Endothelial cell of umbilical vein (primary cell): ENCODE measurements at regions not wholly inside any gene's neighbourhood (a gene's known extent, or its start where the extent isn't known, plus 50 kb on each side); places are given as distances from the start of the nearest gene placed in this dataset.
"Not testable (repeated sequence)": the region's sequence is repeated elsewhere in the genome, so short reads cannot be mapped to it uniquely, and the experiment has no call there.

Experiments
- BruUV-seq: library from RNA; stranded (reverse); fragments of 400-500 nt; replicated peaks from 2 replicates; lab custom pipeline; 2021; lab: Mats Ljungman, UMichigan
- CTCF ChIA-PET: fragments of 300-600, 350-600 bp; sonication (Branson Sonifier 250); formaldehyde crosslinking; loops from one replicate; lab custom pipeline; 2021; ENCODE audit warnings: antibody characterized with exemption, inconsistent platforms; lab: Charles Lee
- POLR2A ChIA-PET: fragments of 300-600, 350-600 bp; sonication (Branson Sonifier 250); formaldehyde crosslinking; loops from one replicate; lab custom pipeline; 2021; ENCODE audit warnings: antibody characterized with exemption, inconsistent platforms; lab: Charles Lee
- DNase-seq: peaks from one replicate; pipeline ENCODE4 v3.0.0-alpha.2; 2011; ENCODE audit warnings: low read depth, low spot score
- FAIRE-seq: peaks from 2 replicates; lab custom pipeline; 2011; peaks lifted over from hg19 to GRCh38; lab: Jason Lieb, UNC
- H2AFZ ChIP-seq: 2 replicates; pipeline ENCODE4 v1.6.0; 2012; ENCODE audit warnings: low read depth, low read length, control low read depth, inconsistent platforms
- H3K27ac ChIP-seq: 2 replicates; pipeline ENCODE4 v1.5.1; 2011; ENCODE audit warnings: low read depth, mild to moderate bottlenecking, control low read depth, low read length, moderate library complexity; ENCODE audit not compliant: insufficient read depth
- H3K27me3 ChIP-seq, 2 experiments: 2 replicates each; pipeline versions ENCODE4 v1.6.0 to v1.6.1; 2011; ENCODE audit warnings: low read length in 2 of 2, mixed read lengths in 1 of 2; ENCODE audit not compliant: control insufficient read depth in 2 of 2, insufficient read depth in 2 of 2
- H3K36me3 ChIP-seq, 2 experiments: 2 replicates in 1 of 2; 3 replicates in 1 of 2; pipeline ENCODE4 v1.5.1; 2011; ENCODE audit warnings: low read length in 2 of 2, mild to moderate bottlenecking in 1 of 2, moderate library complexity in 1 of 2; ENCODE audit not compliant: control insufficient read depth in 2 of 2, insufficient read depth in 2 of 2; ENCODE audit errors: extremely low read depth in 1 of 2
- H3K4me1 ChIP-seq: 3 replicates; pipeline ENCODE4 v1.5.1; 2011; ENCODE audit warnings: mild to moderate bottlenecking, low read length; ENCODE audit not compliant: control insufficient read depth, insufficient read depth; ENCODE audit errors: extremely low read depth
- H3K4me2 ChIP-seq: 2 replicates; pipeline ENCODE4 v1.6.1; 2011; ENCODE audit warnings: low read length, control low read depth, mixed read lengths; ENCODE audit not compliant: insufficient read depth
- H3K4me3 ChIP-seq, 3 experiments: fragments of 200-600 bp in 1 of 3; sonication (generic), shearing (Covaris generic) in 1 of 3; replicated peaks in 1 of 3; 2 replicates each; pipeline ENCODE4 v1.5.1; 2011 to 2016; ENCODE audit warnings: control low read depth in 3 of 3, low read length in 3 of 3, mild to moderate bottlenecking in 2 of 3, inconsistent platforms in 1 of 3, low read depth in 1 of 3, moderate library complexity in 1 of 3; ENCODE audit not compliant: insufficient read depth in 1 of 3
- H3K79me2 ChIP-seq: 2 replicates; pipeline ENCODE4 v1.6.0; 2012; ENCODE audit warnings: low read length, inconsistent platforms; ENCODE audit not compliant: control insufficient read depth, insufficient read depth
- H3K9ac ChIP-seq: replicated peaks from 2 replicates; pipeline ENCODE3; 2011; ENCODE audit warnings: low read length, control low read depth; ENCODE audit not compliant: insufficient read depth; ENCODE audit errors: extremely low read depth
- H3K9me1 ChIP-seq: replicated peaks from 3 replicates; pipeline ENCODE4 v1.6.0; 2011; ENCODE audit warnings: mild to moderate bottlenecking, low read length; ENCODE audit not compliant: control insufficient read depth, insufficient read depth; ENCODE audit errors: extremely low read depth
- H3K9me3 ChIP-seq: replicated peaks from 2 replicates; pipeline ENCODE4 v1.5.1; 2012; ENCODE audit warnings: low read length, inconsistent platforms; ENCODE audit not compliant: control insufficient read depth, insufficient read depth
- H4K20me1 ChIP-seq: replicated peaks from 2 replicates; pipeline ENCODE3; 2011; ENCODE audit warnings: mild to moderate bottlenecking, low read length; ENCODE audit not compliant: control insufficient read depth, insufficient read depth; ENCODE audit errors: extremely low read depth
- CTCF ChIP-seq, 2 donors: IDR thresholded peaks; 1 replicate in 1 of 2; 2 replicates in 1 of 2; pipeline ENCODE4 v1.5.1; 2011; ENCODE audit warnings: low read length in 2 of 2, mild to moderate bottlenecking in 2 of 2, moderate library complexity in 2 of 2, control low read depth in 1 of 2, inconsistent platforms in 1 of 2, low read depth in 1 of 2; ENCODE audit not compliant: insufficient read depth in 1 of 2; ENCODE audit errors: extremely low read depth in 1 of 2
- EZH2 ChIP-seq: IDR thresholded peaks from 2 replicates; pipeline ENCODE4 v1.6.1; 2012; ENCODE audit warnings: borderline replicate concordance, low read depth, mild to moderate bottlenecking, moderate library complexity, low read length, inconsistent platforms; ENCODE audit not compliant: severe bottlenecking
- FOS ChIP-seq: IDR thresholded peaks from 2 replicates; pipeline ENCODE4 v1.6.1; 2011; ENCODE audit warnings: mild to moderate bottlenecking, low read length, moderate library complexity, borderline replicate concordance; ENCODE audit not compliant: insufficient read depth
- GATA2 ChIP-seq: IDR thresholded peaks from 2 replicates; pipeline ENCODE4 v1.7.0; 2011; ENCODE audit warnings: low read depth, mild to moderate bottlenecking, moderate library complexity, mixed read lengths, low read length; ENCODE audit not compliant: insufficient read length, insufficient read depth
- JUN ChIP-seq: IDR thresholded peaks from 2 replicates; pipeline ENCODE4 v1.6.1; 2011; ENCODE audit warnings: borderline replicate concordance, low read depth; ENCODE audit not compliant: insufficient read length, insufficient read depth
- MYC ChIP-seq: IDR thresholded peaks from one replicate; pipeline ENCODE4 v1.6.1; 2011; ENCODE audit warnings: mild to moderate bottlenecking, low read depth, low read length
- POLR2A ChIP-seq: IDR thresholded peaks from 2 replicates; pipeline ENCODE4 v1.6.1; 2012; ENCODE audit warnings: low read depth, mild to moderate bottlenecking, control low read depth, low read length
- POLR2AphosphoS5 ChIP-seq: IDR thresholded peaks from 2 replicates; pipeline ENCODE4 v1.6.1; 2012; ENCODE audit warnings: low read depth, mild to moderate bottlenecking, control low read depth, low read length, moderate library complexity; ENCODE audit not compliant: insufficient read depth
- dilution Hi-C: fragments of 300-500 bp; cut with MboI; formaldehyde crosslinking; loops from one replicate; pipeline ENCODE4 v1.15.0; 2019; ENCODE audit warnings: low sequenced_read_pairs; ENCODE audit not compliant: extremely low pct_ligation_motif_present
- intact Hi-C: fragments of 100-400 bp; cut with micrococcal nuclease; formaldehyde crosslinking; loops from one replicate; pipeline ENCODE4 v1.10.0; 2022
- TF ChIP-seq, protein P1 (sequence below): IDR thresholded peaks from 2 replicates; pipeline ENCODE4 v1.6.1; 2011; ENCODE audit not compliant: insufficient read depth, insufficient read length

GRCh38 chr3:162729686-162730085, 1233.1 kb downstream of the OTOL1 start:
- no TSS peak for BruUV-seq
- TF ChIP-seq POLR2A (no peak), FOS (no peak), POLR2AphosphoS5 (no peak), GATA2 (no peak), MYC (no peak), CTCF (IDR thresholded peaks at IDR 0.05; ENCODE audit: extremely low read depth in 1 of 2, insufficient read depth in 1 of 2, low read depth in 1 of 2, low read length in 2 of 2) (no peak), EZH2 (no peak), JUN (no peak)
- TF ChIP-seq, protein P1, sequence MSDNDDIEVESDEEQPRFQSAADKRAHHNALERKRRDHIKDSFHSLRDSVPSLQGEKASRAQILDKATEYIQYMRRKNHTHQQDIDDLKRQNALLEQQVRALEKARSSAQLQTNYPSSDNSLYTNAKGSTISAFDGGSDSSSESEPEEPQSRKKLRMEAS, result no peak
- Histone ChIP-seq H3K9ac (no peak overlapping the region), H3K79me2 (no peaks in the 10 kb centered on the region), H3K4me2 (no peak overlapping the region), H3K4me3 (no peak overlapping the region), H3K9me3 (no peaks in the 10 kb centered on the region), H3K9me1 (no peaks in the 10 kb centered on the region), H3K27ac (no peak overlapping the region), H3K36me3 (no peaks in the 10 kb centered on the region), H3K27me3 (no peaks in the 10 kb centered on the region), H3K4me1 (no peaks in the 10 kb centered on the region), H2AFZ (no peak overlapping the region), H4K20me1 (no peaks in the 10 kb centered on the region)
- POLR2A ChIA-PET, result no interaction called here
- CTCF ChIA-PET, result no interaction called here
- dilution Hi-C loops, result no loop called here
- DNase-seq (no peak), FAIRE-seq (no peak)
- intact Hi-C loops, result no loop called here

- H3K4me3 ChIP-seq, dilution Hi-C loops, H3K4me2 ChIP-seq, DNase-seq, H3K36me3 ChIP-seq, H4K20me1 ChIP-seq, H3K9ac ChIP-seq, H3K79me2 ChIP-seq, H3K9me3 ChIP-seq, CTCF ChIA-PET, H2AFZ ChIP-seq, H3K4me1 ChIP-seq, FAIRE-seq, H3K27me3 ChIP-seq, H3K27ac ChIP-seq, BruUV-seq, intact Hi-C loops, H3K9me1 ChIP-seq, POLR2A ChIA-PET: not testable (repeated sequence)
Observed at GRCh38 chr3:162731961-162732360, 1235.4 kb downstream of the OTOL1 start.
